ENCODE measurements at regions not wholly inside any gene's neighbourhood (a gene's known extent, or its start where the extent isn't known, plus 50 kb on each side); places are given as distances from the start of the nearest gene placed in this dataset.
A peak's percentile ranks its signal among the peaks of the same experiment; 100 is the strongest.
"Not testable (repeated sequence)": the region's sequence is repeated elsewhere in the genome, so short reads cannot be mapped to it uniquely, and the experiment has no call there.

DNA sequence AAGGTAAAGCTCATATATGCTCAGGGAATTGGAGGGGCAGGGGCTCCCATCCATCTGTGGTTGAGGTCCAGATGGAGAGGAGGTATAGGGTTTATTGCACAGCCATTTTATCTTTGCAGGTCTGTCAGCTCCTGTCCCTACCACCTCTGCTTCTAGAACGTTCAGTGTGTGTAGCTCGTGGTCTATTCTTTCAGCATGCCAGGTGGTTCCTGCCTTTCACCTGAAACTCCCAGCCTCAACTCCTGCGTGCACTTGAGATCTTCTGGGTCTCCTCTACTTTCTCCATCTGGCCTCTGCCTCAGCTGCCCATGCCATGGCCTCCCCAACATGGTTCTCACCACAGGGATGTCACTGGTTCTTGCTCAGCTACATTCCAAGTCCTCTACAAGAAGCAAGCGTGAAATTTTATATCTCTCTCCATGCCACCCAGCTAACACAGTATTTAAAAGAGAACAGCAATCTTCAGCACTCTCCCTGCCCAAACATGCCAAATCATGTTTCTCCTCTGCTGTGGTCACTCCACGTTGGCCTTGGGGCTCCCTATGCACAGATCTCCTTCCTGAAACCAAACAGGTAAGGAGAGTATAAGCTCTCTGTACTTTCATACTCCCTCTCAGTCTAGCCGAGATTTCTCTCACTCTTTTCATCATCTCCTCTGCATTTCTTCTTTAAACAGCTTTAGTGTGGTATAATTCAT is 157.8 kb upstream of the TRPC6 start:
- no peak for DNase-seq (ENCODE audit: low spot score)

DNA sequence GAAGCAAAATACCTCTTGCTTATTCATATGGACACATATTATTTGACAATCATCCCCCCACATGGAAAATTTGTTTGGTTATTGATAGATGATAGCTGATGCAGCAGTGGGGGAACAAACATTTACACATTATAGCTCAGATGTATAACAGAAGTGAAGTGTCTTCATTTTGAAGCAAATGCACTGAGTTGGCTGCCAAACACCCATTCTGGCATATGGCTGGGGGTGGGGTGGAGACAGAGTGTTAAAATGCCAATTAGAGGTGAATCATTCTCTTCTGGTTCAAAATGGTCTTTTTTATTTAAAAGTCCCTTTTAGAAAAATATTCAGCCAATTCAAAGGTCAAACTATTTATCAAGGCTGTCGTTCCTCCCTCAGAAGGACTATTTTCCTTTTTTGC is 157.3 kb upstream of the TRPC6 start:
- DNase-seq (ENCODE audit: low spot score): no peak

DNA sequence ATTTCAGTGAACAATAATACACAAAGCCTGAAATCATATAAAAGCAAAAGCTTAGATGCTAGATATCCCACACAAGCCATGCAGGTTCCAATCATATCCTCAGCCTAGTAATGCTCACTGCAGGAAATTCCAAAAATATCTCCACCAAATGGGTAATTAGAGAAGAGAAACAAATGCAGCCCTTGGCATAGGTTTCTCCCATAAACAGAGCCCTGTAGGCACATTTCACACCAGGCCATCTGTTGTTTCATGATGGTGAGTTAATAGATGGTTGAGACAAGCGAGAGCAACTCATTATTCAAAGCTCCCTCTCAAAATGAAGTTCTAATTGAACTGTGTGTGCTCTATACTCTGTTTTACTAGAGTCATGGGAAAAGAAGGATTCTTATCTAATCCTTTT is 154.6 kb upstream of the TRPC6 start:
- no peak for DNase-seq (ENCODE audit: low spot score)

DNA sequence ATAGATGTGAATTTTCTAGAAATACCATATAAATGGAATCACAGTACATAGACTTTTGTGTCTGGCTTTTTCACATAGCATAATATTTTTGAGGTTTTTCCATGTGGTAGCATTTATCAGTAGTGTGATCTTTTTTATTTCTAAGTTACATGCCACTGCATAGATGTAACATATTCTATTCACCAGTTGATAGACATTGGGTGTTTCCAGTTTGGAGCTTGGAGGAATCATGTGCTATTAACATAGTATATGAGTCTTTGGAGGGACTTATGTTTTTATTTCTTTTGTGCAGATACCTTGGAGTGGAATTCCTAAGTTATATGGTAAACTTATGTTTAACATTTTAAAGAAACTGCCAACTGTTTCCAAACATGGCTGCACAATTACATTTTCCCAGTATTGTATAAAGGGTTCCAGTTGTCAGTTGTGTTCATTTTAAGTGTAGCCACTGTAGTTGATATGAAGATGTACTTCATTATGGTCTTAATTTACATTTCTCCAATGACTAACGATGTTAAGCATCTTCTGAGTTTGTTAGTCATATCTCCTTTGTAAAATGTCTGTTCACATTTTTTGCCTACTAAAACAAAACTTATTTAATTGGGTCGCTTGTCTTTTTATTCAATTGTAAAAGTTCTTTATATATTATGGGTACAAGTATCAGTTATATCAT is 145.7 kb upstream of the TRPC6 start:
- no peak for DNase-seq (ENCODE audit: low spot score)

DNA sequence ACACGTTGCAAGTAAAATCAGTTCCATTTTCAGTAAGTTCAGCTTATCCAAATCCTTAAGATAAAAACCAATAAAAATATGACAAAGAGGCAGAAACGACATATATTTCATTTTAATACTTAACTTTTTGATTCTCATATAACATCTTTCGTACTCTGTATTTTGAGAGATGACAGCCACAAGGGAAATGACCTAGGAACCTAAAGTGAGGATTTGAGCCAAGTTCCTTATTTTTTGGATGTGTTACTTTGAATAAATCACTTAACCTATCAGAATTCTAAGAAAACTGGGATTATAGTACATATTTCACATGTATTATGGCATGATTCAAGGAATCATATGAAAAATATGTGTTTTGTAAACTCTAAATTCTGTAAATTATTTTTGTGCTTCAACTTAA is 143.6 kb upstream of the TRPC6 start:
- DNase-seq (ENCODE audit: low spot score): no peak

DNA sequence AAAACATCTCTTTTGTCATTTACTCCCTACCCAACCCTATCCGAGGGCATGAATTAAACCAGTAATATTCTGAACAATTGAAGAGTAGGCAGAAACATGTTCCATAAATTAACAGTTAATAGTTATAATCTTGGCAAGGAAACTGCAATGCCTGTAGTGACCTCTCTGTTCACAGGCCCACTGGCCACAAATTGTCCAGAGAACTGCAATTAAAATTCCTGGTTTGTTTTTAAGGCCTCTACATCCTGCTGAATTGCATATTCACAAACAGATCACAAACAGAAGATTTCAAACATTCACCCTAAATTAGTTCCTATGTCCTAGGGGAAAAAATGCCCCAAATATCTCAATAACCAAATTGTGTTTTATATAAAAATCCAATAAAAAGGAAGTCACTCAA is 143.2 kb upstream of the TRPC6 start:
- DNase-seq (ENCODE audit: low spot score): no peak

DNA sequence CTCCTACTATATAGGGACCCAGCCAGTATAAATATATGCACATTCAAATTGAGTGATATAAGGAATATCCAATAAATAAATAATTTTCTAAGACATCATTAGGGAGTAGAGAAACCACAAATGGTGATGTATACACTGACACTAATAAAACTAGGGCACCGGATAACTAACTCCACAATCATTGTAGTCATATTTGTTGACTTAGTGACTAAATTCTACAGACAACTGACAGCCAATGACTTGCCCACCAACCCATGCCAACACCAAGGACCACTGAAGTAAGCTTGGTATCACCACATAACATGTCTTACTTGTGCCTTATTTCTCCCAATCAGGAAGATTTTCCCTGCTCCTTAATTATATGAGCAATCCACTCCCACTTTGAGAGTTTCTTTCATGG is 139.6 kb upstream of the TRPC6 start:
- no peak for DNase-seq (ENCODE audit: low spot score)

DNA sequence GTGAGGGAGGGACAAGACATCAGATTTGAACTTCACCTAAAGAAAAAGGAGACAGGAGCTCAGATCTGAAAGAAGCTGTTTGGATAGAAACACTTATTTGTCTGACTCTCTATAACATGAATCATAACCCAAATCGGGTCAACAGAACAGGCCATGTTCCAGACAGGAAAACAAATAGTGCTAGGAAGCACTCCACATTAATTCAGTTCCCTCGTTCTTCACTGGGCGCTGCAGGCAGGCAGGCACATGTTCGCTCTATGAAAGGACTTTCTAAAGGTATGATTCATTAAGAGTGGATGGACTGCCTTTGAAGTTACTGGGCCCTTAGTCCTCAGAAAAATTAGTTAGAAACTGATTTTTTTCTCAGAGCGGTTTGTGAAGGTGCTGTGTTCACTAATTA is 137.5 kb upstream of the TRPC6 start:
- DNase-seq (ENCODE audit: low spot score): no peak

- DNase-seq (ENCODE audit: low spot score): no peak
Observed at GRCh38 chr11:101718402-101718801, 134.6 kb upstream of the TRPC6 start.

DNA sequence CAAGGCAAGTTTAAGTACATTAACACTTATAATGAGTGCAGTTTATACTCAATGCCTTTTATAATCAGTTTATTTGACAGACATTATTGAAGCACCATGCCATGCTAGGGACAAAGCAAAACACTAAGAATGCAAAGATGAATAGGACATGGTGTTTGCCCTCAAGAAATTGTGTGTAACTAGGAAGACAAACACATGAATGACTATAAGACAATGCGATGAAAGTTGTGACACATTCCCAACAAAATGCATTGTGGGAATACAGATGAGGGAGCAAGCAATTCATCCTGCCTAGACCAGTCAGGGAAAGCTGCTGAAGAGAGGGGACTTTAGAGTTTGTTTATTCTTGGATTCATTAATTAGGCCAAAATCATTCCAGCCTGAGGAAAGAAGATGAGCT is 133.8 kb upstream of the TRPC6 start:
- no peak for DNase-seq (ENCODE audit: low spot score)

DNA sequence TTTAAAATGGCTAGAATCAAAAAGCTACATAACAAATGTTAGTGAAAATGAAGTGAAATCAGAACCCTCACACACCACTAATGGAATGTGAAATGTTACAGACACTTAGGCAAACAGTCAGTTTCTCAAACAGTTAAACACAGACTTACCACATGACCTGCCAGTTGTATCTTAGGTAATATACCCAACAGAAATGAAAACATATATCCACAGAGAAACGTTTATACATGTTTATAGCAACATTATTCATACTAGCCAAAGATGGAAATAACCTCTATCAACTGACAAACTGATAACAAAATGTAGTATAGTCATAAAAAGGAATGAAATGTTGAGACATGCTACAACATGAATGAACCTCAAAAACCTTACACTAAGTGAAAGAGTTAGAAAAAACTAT is 131.5 kb upstream of the TRPC6 start:
- DNase-seq (ENCODE audit: low spot score): no peak

DNA sequence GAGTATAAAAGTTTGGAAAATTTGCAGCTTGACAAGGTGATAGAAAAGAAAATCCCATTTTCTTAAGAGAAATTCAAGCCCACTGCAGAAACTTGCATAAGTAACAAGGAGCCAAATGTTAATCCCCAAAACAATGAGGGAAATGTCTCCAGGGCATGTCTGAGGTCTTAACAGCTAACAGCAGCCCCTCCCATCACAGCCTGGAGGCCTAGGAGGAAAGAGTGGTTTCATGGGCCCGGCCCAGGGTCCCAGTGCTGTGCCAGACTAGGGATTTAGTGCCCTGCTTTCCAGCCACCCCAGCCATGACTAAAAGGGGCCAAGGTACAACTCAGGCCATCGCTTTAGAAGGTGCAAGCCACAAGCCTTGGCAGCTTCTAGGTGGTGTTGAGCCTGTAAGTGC is 123.7 kb upstream of the TRPC6 start:
- no peak for DNase-seq (ENCODE audit: low spot score)

DNA sequence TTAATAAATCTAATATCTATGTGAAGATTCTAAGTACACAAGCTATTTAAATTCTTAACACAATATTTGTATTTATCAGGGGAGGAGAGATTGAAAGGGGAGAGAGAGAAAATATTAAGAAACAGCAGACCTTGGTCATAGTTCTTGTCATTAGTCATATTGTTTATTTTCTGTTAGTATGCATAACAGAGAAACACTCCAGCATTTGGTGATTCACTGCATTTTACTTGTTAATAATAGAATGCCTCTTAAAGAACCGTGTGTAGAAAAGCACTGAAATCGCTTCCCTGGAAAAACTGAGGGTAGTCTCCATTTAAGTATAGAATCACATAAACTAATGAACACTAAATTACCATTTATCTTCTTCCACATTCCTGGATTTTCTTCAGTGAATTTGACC is 122.7 kb upstream of the TRPC6 start:
- no peak for DNase-seq (ENCODE audit: low spot score)

DNA sequence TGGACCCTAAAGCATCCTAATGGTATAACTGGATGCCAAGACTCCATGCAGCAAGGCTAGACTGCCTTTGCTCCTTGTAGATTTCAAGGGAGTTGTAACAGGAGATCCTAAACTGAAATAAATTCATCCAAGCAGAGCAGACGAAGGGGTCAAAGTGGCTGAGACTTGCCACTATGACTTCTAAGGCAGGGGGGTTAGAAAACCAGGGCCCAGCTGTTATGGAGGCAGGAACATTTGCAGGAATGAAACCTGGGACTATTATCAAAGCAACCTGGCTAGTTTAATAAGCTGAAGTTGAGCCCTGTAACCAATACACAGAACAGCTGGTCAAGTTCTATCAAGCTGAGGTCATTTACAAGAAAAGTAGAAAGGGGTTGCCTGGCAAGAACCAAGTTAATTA is 122.2 kb upstream of the TRPC6 start:
- no peak for DNase-seq (ENCODE audit: low spot score)

DNA sequence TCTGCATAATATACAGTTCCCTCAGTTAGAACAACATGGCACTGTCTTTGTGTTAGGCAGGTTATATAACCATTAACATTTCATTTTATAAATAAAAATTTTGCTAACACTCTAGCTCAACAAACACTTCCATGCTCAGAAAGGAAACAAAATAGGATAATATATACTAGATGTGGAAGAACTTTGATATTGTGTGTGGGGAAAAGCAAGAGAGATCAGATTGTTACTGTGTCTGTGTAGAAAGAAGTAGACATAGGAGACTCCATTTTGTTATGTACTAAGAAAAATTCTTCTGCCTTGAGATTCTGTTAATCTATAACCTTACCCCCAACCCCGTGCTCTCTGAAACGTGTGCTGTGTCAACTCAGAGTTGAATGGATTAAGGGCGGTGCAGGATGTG is 111.1 kb upstream of the TRPC6 start:
- not testable (repeated sequence) for DNase-seq (ENCODE audit: low spot score)

- DNase-seq (ENCODE audit: low spot score): no peak
Observed at GRCh38 chr11:101692980-101693379, 109.2 kb upstream of the TRPC6 start.

- peak; percentile 15 for DNase-seq (ENCODE audit: low spot score)
Observed at GRCh38 chr11:101686514-101686913, 102.7 kb upstream of the TRPC6 start.

DNA sequence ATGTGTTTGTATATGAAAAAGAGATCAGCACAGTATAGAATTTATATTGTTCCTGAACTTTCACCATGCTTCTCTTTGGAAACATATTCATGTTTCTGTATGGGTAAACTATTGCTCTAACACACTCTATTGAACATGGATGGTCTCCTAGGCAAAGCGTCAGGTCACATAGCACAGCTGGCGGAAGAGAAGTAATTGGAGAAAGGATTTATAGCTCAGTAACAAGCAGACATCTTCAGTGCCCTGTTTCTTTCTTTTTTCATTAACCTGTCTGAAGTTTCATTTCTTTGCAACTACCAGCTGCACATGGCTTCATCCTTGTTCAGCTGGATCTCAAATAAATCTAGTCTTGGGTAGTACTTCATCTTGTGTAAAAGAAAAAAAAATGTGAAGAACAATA is 84.4 kb upstream of the TRPC6 start:
- DNase-seq (ENCODE audit: low spot score): no peak

- DNase-seq (ENCODE audit: low spot score): no peak
Observed at GRCh38 chr11:101666916-101667315, 83.1 kb upstream of the TRPC6 start.

DNA sequence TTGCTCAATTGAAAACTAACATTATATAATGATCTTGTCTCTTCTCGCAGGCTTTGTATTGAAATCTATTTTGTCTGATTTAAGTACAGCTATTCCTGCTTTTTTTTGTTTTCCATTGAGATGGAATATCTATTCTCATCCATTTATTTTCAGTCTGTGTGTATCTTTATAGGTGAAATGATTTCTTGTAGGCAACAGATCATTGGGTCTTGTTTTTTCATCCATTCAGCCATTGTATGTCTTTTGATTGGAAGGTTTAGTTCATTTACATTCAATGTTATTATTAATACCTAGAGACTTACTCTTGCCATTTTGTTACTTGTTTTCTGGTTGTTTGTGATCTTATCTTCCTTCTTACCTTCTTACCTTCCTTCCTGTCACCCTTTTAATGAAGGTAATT is 77.8 kb upstream of the TRPC6 start:
- no peak for DNase-seq (ENCODE audit: low spot score)

Measured in H4 (cell line).